HUES6 (cell line): ENCODE measurements at regions not wholly inside any gene's neighbourhood (a gene's known extent, or its start where the extent isn't known, plus 50 kb on each side); places are given as distances from the start of the nearest gene placed in this dataset.

Experiments used
- H3K27ac ChIP-seq: 2 replicates; pipeline ENCODE4 v1.7.0; 2013; ENCODE audit warnings: low read depth, mild to moderate bottlenecking, low read length, inconsistent platforms
- H3K27me3 ChIP-seq: 2 replicates; pipeline ENCODE4 v1.6.1; 2013; ENCODE audit warnings: low read length; ENCODE audit not compliant: control insufficient read depth, insufficient read depth
- H3K36me3 ChIP-seq: 2 replicates; pipeline ENCODE4 v1.6.1; 2013; ENCODE audit warnings: low read length; ENCODE audit not compliant: control insufficient read depth, insufficient read depth
- H3K4me1 ChIP-seq: 2 replicates; pipeline ENCODE4 v1.6.1; 2013; ENCODE audit warnings: low read length; ENCODE audit not compliant: control insufficient read depth, insufficient read depth
- H3K4me3 ChIP-seq: 2 replicates; pipeline ENCODE4 v1.5.1; 2013; ENCODE audit warnings: low read depth, low read length
- H3K9ac ChIP-seq: one replicate; pipeline ENCODE4 v1.6.1; 2013; ENCODE audit warnings: mild to moderate bottlenecking, low read length
- H3K9me3 ChIP-seq: 2 replicates; pipeline ENCODE4 v1.6.1; 2013; ENCODE audit warnings: low read depth, low read length; ENCODE audit not compliant: control insufficient read depth, insufficient read depth

DNA sequence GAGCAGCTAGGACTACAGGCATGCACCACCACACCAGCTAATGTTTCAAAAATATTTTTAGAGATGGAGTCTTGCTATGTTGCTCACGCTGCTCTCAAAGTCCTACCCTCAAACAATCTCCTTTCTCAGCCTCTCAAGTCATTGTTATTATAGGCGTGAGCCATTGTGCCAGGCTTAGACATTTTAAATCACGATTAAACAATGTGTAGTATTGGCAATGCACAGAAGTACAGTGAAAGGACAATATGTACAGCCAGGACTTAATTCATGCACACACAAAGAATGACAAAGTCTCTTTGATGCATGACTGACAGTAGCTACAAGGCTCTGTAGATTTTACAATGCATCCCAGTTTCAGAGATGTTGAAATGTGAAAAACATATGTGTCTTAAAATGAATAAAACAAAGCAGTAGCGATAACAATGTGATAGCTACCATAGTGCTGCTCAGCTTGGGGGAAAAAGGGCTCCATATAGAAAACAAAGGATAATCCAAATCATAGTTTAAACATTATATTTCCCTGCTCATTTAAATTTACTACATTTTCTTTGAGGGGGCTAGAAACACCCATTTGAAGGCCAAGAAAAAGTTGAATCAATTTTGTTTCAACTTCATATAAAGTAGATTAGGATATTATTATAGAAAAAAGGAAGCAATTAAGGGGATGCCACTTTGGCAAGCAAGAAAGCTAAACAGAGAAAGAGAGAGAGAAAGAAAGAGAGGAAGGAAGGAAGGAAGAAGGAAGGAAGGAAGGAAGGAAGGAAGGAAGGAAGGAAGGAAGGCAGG, 272.4 kb upstream of the SMIM31 start:
- Histone ChIP-seq H3K9me3 (no peaks in the 10 kb centered on the region), H3K4me1 (no peaks in the 10 kb centered on the region), H3K9ac (no peak overlapping the region), H3K27me3 (no peaks in the 10 kb centered on the region), H3K36me3 (no peaks in the 10 kb centered on the region), H3K27ac (no peak overlapping the region), H3K4me3 (no peak overlapping the region)

GRCh38 chr4:164482092-164482404, 271.9 kb upstream of the SMIM31 start:
- no peak overlapping the region for H3K9ac ChIP-seq
- no peak overlapping the region for H3K4me3 ChIP-seq
- H3K27ac ChIP-seq, result no peak overlapping the region
- no peaks in the 10 kb centered on the region for H3K27me3 ChIP-seq
- no peaks in the 10 kb centered on the region for H3K36me3 ChIP-seq
- H3K4me1 ChIP-seq, result no peaks in the 10 kb centered on the region
- no peaks in the 10 kb centered on the region for H3K9me3 ChIP-seq

- Histone ChIP-seq H3K36me3 (no peaks in the 10 kb centered on the region), H3K9ac (no peak overlapping the region), H3K4me1 (no peaks in the 10 kb centered on the region), H3K27ac (no peak overlapping the region), H3K4me3 (no peak overlapping the region), H3K9me3 (no peaks in the 10 kb centered on the region), H3K27me3 (no peaks in the 10 kb centered on the region)
Observed at GRCh38 chr4:164482758-164483157, 271.2 kb upstream of the SMIM31 start.

DNA sequence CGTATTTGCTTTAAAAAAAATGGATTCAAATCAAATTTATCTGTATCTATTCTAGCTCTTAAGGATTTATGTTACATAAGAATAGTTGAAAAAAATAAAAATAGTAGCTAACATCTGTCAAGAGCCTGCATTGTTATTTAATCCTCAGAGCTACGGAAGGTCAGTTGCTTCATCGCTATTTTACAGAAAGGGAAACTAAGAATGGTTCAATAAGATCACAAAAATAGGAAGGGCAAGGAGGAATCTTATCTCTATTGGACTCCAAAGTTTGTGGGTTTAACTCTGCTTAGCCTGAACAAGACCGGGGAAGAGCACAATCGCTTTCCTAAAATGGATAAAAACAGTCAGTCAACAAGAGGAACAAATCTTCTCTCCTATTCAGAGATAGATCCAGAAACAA, 270.2 kb upstream of the SMIM31 start:
- Histone ChIP-seq H3K27ac (no peak overlapping the region), H3K36me3 (no peaks in the 10 kb centered on the region), H3K9me3 (no peaks in the 10 kb centered on the region), H3K4me1 (no peaks in the 10 kb centered on the region), H3K9ac (no peak overlapping the region), H3K4me3 (no peak overlapping the region), H3K27me3 (no peaks in the 10 kb centered on the region)

DNA sequence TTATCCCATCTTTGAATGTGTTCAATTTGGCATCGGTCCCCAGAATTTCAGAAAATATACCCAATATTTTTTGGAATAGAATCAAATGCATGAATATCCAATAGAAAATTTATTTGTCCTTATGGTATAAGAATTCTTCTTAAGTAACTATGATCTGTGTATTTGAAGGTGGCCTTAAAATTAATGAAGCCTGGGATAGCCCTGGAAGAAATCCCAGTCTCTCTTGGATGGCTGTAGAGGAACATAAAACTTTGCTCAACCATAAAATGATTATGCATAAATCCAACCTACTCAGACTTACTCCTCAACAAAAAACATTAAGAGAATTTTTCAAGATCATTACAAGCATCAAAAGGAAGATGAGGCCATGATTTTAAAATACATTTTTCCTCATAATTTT, 269.4 kb upstream of the SMIM31 start:
- Histone ChIP-seq H3K36me3 (no peaks in the 10 kb centered on the region), H3K9me3 (no peaks in the 10 kb centered on the region), H3K4me3 (no peak overlapping the region), H3K27ac (no peak overlapping the region), H3K4me1 (no peaks in the 10 kb centered on the region), H3K9ac (no peak overlapping the region), H3K27me3 (no peaks in the 10 kb centered on the region)

DNA sequence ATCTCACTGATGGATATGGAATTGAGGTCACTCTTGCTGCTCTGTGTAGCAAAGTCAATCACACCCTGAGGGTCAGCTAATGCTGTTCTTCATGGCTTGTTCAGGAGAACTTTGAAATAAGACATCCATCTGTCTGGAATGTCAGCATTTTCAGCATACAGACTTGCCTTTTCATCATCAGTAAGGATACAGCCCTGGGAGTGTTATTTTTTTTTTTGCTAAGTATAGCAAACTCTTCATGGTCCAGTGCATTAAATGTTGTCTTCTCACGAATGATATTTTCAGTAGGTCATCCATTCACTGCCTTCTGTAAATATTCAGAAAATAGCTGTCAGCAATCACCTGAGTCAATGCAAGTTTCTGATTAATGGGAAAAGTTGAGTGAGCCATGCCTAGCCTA, 268.8 kb upstream of the SMIM31 start:
- Histone ChIP-seq H3K27me3 (no peaks in the 10 kb centered on the region), H3K9ac (no peak overlapping the region), H3K27ac (no peak overlapping the region), H3K9me3 (no peaks in the 10 kb centered on the region), H3K4me3 (no peak overlapping the region), H3K4me1 (no peaks in the 10 kb centered on the region), H3K36me3 (no peaks in the 10 kb centered on the region)

- no peaks in the 10 kb centered on the region for H3K36me3 ChIP-seq
- H3K4me3 ChIP-seq, result no peak overlapping the region
- no peaks in the 10 kb centered on the region for H3K4me1 ChIP-seq
- H3K27ac ChIP-seq, result no peak overlapping the region
- H3K9me3 ChIP-seq, result no peaks in the 10 kb centered on the region
- H3K27me3 ChIP-seq, result no peaks in the 10 kb centered on the region
- H3K9ac ChIP-seq, result no peak overlapping the region
Observed at GRCh38 chr4:164488114-164488513, 265.8 kb upstream of the SMIM31 start.

GRCh38 chr4:164501074-164501473, 252.9 kb upstream of the SMIM31 start:
- no peaks in the 10 kb centered on the region for H3K27me3 ChIP-seq
- no peak overlapping the region for H3K4me3 ChIP-seq
- no peaks in the 10 kb centered on the region for H3K36me3 ChIP-seq
- H3K4me1 ChIP-seq, result no peaks in the 10 kb centered on the region
- no peak overlapping the region for H3K27ac ChIP-seq
- H3K9ac ChIP-seq, result no peak overlapping the region
- no peaks in the 10 kb centered on the region for H3K9me3 ChIP-seq

DNA sequence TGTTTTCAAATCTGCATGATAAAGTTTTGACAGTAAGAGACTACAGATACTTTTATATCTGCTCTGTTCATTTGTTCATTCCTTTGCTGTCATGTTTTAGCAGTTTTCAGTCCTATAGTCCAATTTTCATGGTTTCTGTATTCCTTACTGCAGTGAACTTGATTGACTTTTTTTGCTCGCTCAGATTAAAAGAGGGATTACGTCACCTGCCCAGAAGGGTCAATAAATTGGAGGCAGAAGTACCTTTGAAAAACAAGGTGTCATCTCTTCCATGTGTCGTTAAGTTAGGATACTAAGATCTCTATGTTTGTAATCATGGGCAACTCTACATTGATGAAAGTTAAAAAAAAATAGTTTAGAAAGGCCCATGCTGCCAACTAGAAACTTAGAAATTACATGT, 250.1 kb upstream of the SMIM31 start:
- Histone ChIP-seq H3K27me3 (no peaks in the 10 kb centered on the region), H3K4me1 (no peaks in the 10 kb centered on the region), H3K36me3 (no peaks in the 10 kb centered on the region), H3K9me3 (no peaks in the 10 kb centered on the region), H3K9ac (no peak overlapping the region), H3K4me3 (no peak overlapping the region), H3K27ac (no peak overlapping the region)

- Histone ChIP-seq H3K9ac (no peak overlapping the region), H3K27ac (no peak overlapping the region), H3K4me1 (no peaks in the 10 kb centered on the region), H3K9me3 (no peaks in the 10 kb centered on the region), H3K4me3 (no peak overlapping the region), H3K27me3 (no peaks in the 10 kb centered on the region), H3K36me3 (no peaks in the 10 kb centered on the region)
Observed at GRCh38 chr4:164508097-164508496, 245.8 kb upstream of the SMIM31 start.

DNA sequence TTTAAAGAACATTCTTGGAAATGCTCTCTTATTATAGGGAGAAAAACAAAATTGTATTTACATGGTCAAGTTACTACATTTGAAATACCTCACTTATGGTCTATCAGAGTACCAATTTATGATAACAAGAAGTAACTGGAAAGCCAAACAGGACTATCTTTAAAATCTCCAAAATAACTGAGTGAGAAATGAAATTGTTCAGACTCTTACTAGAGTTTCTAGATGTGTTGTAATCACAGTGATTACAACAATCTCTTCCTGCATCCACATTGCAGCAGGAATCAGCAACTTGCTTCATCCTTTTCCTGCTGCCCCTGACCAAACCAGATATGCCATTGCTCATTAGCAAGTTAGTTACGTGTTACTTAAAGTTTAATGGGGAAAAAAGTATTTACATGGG, 245.2 kb upstream of the SMIM31 start:
- Histone ChIP-seq H3K27ac (no peak overlapping the region), H3K9ac (no peak overlapping the region), H3K4me3 (no peak overlapping the region), H3K36me3 (no peaks in the 10 kb centered on the region), H3K27me3 (no peaks in the 10 kb centered on the region), H3K4me1 (no peaks in the 10 kb centered on the region), H3K9me3 (no peaks in the 10 kb centered on the region)

- Histone ChIP-seq H3K9me3 (no peaks in the 10 kb centered on the region), H3K4me3 (no peak overlapping the region), H3K36me3 (no peaks in the 10 kb centered on the region), H3K9ac (no peak overlapping the region), H3K27me3 (no peaks in the 10 kb centered on the region), H3K4me1 (no peaks in the 10 kb centered on the region), H3K27ac (no peak overlapping the region)
Observed at GRCh38 chr4:164509951-164510350, 244.0 kb upstream of the SMIM31 start.
